ENCODE measurements at regions not wholly inside any gene's neighbourhood (a gene's known extent, or its start where the extent isn't known, plus 50 kb on each side); places are given as distances from the start of the nearest gene placed in this dataset.

- TF ChIP-seq CTCF (IDR thresholded peaks at IDR 0.05; ENCODE audit: low read depth, low read length) = no peak
- no peak for TF ChIP-seq POLR2A (IDR thresholded peaks at IDR 0.05; ENCODE audit: extremely low read depth, insufficient read length)
These were observed 342.7 kb downstream of the GLUD2 start for GRCh38 chrX:121389976-121390714.

Measured in NB4 (cell line).